SK-N-MC (cell line): ENCODE measurements at regions not wholly inside any gene's neighbourhood (a gene's known extent, or its start where the extent isn't known, plus 50 kb on each side); places are given as distances from the start of the nearest gene placed in this dataset.

Source experiments
- DNase-seq: peaks from one replicate; pipeline ENCODE4 v3.0.0-alpha.2; 2011; ENCODE audit warnings: low read depth, low spot score
- H3K27ac ChIP-seq: fragments of 200-600 bp; sonication (generic); 2 replicates; pipeline ENCODE4 v1.5.1; 2016; ENCODE audit warnings: mixed run types
- H3K36me3 ChIP-seq: fragments of 200-600 bp; sonication (generic); 2 replicates; pipeline ENCODE4 v1.6.1; 2017; ENCODE audit warnings: antibody characterized with exemption, low read length, mixed read lengths; ENCODE audit not compliant: insufficient read depth
- H3K4me3 ChIP-seq: fragments of 200-600 bp; sonication (generic); 2 replicates; pipeline ENCODE4 v1.5.1; 2016
- H3K9ac ChIP-seq: fragments of 200-600 bp; sonication (generic); 2 replicates; pipeline ENCODE4 v1.8.0; 2017; ENCODE audit warnings: mixed run types, mixed read lengths; ENCODE audit not compliant: insufficient read length
- H3K9me3 ChIP-seq: fragments of 200-600 bp; sonication (generic); 2 replicates; pipeline ENCODE4 v1.6.1; 2017; ENCODE audit warnings: low read depth, mild to moderate bottlenecking, antibody characterized with exemption, low read length, moderate library complexity, mixed read lengths
- EZH2 ChIP-seq: fragments of 200-600 bp; sonication (generic); IDR thresholded peaks from one replicate; pipeline ENCODE4 v1.6.1; 2017; ENCODE audit warnings: antibody characterized with exemption
- FOXP2 ChIP-seq: optimal IDR thresholded peaks from 2 replicates; pipeline ENCODE3; 2011; ENCODE audit warnings: mild to moderate bottlenecking, moderate library complexity; ENCODE audit not compliant: insufficient read depth; ENCODE audit errors: extremely low read length, control extremely low read depth
- POLR2AphosphoS5 ChIP-seq: IDR thresholded peaks from 2 replicates; pipeline ENCODE4 v1.6.1; 2012; ENCODE audit warnings: mild to moderate bottlenecking, low read depth, low read length, borderline replicate concordance

- DNase-seq: no peak
- no peak overlapping the region for H3K27ac ChIP-seq
- H3K36me3 ChIP-seq: no peaks in the 10 kb centered on the region
- H3K9ac ChIP-seq: no peak overlapping the region
- TF ChIP-seq FOXP2: no peak
- no peak for TF ChIP-seq POLR2AphosphoS5
- TF ChIP-seq EZH2: no peak
- no peak overlapping the region for H3K4me3 ChIP-seq
- no peaks in the 10 kb centered on the region for H3K9me3 ChIP-seq
These were observed 134.8 kb upstream of the KLF4 start for GRCh38 chr9:107624234-107624948.

GRCh38 chr9:107621436-107621835 lies 131.9 kb upstream of the KLF4 start:
- Histone ChIP-seq H3K4me3 (no peak overlapping the region), H3K27ac (no peak overlapping the region), H3K9me3 (no peaks in the 10 kb centered on the region), H3K36me3 (no peaks in the 10 kb centered on the region), H3K9ac (no peak overlapping the region)
- TF ChIP-seq POLR2AphosphoS5 (no peak), EZH2 (no peak), FOXP2 (no peak)
- DNase-seq: no peak

- TF ChIP-seq POLR2AphosphoS5: no peak
- TF ChIP-seq EZH2: no peak
- no peak for TF ChIP-seq FOXP2
- Histone ChIP-seq H3K4me3 (no peak overlapping the region), H3K9me3 (no peaks in the 10 kb centered on the region), H3K9ac (no peak overlapping the region), H3K36me3 (no peaks in the 10 kb centered on the region), H3K27ac (no peak overlapping the region)
- no peak for DNase-seq
These were observed 131.2 kb upstream of the KLF4 start for GRCh38 chr9:107620801-107621200.

GRCh38 chr9:107620236-107620635 lies 130.7 kb upstream of the KLF4 start:
- no peak overlapping the region for H3K27ac ChIP-seq
- no peak overlapping the region for H3K4me3 ChIP-seq
- no peaks in the 10 kb centered on the region for H3K36me3 ChIP-seq
- no peaks in the 10 kb centered on the region for H3K9me3 ChIP-seq
- DNase-seq: no peak
- TF ChIP-seq FOXP2 (no peak), POLR2AphosphoS5 (no peak), EZH2 (no peak)
- H3K9ac ChIP-seq: no peak overlapping the region

- Histone ChIP-seq H3K9ac (no peak overlapping the region), H3K27ac (no peak overlapping the region), H3K36me3 (no peaks in the 10 kb centered on the region), H3K9me3 (no peaks in the 10 kb centered on the region), H3K4me3 (no peak overlapping the region)
- TF ChIP-seq FOXP2: no peak
- TF ChIP-seq EZH2: no peak
- no peak for TF ChIP-seq POLR2AphosphoS5
- DNase-seq: no peak
These were observed 125.8 kb upstream of the KLF4 start for GRCh38 chr9:107615321-107615720.

GRCh38 chr9:107614765-107615164 lies 125.2 kb upstream of the KLF4 start:
- Histone ChIP-seq H3K9ac (no peak overlapping the region), H3K4me3 (no peak overlapping the region), H3K27ac (no peak overlapping the region), H3K36me3 (no peaks in the 10 kb centered on the region), H3K9me3 (no peaks in the 10 kb centered on the region)
- DNase-seq: no peak
- TF ChIP-seq FOXP2 (no peak), POLR2AphosphoS5 (no peak), EZH2 (no peak)

- Histone ChIP-seq H3K9ac (no peak overlapping the region), H3K4me3 (no peak overlapping the region), H3K36me3 (no peaks in the 10 kb centered on the region), H3K9me3 (no peaks in the 10 kb centered on the region), H3K27ac (no peak overlapping the region)
- no peak for DNase-seq
- TF ChIP-seq POLR2AphosphoS5 (no peak), EZH2 (no peak), FOXP2 (no peak)
These were observed 123.8 kb upstream of the KLF4 start for GRCh38 chr9:107613321-107613720.

GRCh38 chr9:107612136-107612535 lies 122.6 kb upstream of the KLF4 start:
- Histone ChIP-seq H3K9ac (no peak overlapping the region), H3K4me3 (no peak overlapping the region), H3K9me3 (no peaks in the 10 kb centered on the region), H3K36me3 (no peaks in the 10 kb centered on the region), H3K27ac (no peak overlapping the region)
- TF ChIP-seq POLR2AphosphoS5: no peak
- no peak for TF ChIP-seq FOXP2
- no peak for TF ChIP-seq EZH2
- no peak for DNase-seq

- no peak overlapping the region for H3K27ac ChIP-seq
- TF ChIP-seq EZH2: no peak
- no peak for TF ChIP-seq POLR2AphosphoS5
- TF ChIP-seq FOXP2: no peak
- no peak overlapping the region for H3K9ac ChIP-seq
- no peaks in the 10 kb centered on the region for H3K9me3 ChIP-seq
- no peak for DNase-seq
- no peaks in the 10 kb centered on the region for H3K36me3 ChIP-seq
- H3K4me3 ChIP-seq: no peak overlapping the region
These were observed 120.0 kb upstream of the KLF4 start for GRCh38 chr9:107609547-107609946.
